ENCODE measurements at regions not wholly inside any gene's neighbourhood (a gene's known extent, or its start where the extent isn't known, plus 50 kb on each side); places are given as distances from the start of the nearest gene placed in this dataset.

DNA sequence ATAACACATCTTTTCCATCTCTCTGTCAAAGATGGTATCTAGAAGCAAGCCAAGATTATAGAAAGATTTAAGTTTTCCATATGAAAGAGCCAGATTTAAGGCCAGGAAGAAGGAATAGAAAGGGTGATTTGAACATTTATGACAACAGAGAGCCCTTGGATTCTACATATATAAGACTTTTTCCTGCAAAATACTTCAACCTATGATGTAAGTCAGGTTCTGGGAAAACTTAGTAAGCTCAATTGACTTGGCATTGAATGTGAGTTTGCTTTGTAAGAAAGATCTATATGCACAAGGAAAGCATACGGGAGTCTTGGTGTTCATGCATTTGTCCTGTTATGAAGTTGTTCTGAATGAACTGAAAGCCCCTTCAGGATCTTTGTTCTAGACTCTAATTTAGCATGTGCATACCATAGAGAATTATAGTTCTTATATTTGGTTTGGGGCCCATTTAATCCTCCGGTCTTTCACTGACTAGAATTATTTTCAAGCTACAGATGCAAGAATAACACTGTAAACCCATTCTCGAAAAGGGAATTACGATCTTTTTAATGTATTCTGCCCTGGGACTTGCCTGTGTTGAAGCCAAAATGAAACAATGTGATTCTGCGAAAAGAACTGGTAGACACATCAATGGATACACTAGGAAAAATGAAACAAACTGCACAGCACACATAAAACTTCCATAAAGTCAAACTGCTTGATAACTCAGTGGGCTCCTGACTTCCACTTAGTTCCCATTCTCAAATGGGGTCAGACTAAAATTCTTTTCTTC, 152.8 kb downstream of the DISP1 start:
- no peak for TF ChIP-seq ZFX (IDR thresholded peaks at IDR 0.05)
- TF ChIP-seq, protein P1, sequence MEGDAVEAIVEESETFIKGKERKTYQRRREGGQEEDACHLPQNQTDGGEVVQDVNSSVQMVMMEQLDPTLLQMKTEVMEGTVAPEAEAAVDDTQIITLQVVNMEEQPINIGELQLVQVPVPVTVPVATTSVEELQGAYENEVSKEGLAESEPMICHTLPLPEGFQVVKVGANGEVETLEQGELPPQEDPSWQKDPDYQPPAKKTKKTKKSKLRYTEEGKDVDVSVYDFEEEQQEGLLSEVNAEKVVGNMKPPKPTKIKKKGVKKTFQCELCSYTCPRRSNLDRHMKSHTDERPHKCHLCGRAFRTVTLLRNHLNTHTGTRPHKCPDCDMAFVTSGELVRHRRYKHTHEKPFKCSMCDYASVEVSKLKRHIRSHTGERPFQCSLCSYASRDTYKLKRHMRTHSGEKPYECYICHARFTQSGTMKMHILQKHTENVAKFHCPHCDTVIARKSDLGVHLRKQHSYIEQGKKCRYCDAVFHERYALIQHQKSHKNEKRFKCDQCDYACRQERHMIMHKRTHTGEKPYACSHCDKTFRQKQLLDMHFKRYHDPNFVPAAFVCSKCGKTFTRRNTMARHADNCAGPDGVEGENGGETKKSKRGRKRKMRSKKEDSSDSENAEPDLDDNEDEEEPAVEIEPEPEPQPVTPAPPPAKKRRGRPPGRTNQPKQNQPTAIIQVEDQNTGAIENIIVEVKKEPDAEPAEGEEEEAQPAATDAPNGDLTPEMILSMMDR (IDR thresholded peaks at IDR 0.05 in 2 of 3, conservative IDR thresholded peaks at IDR 0.05 in 1 of 3; ENCODE audit: borderline replicate concordance in 1 of 3, insufficient read depth in 1 of 3, low read depth in 2 of 3, low read length in 2 of 3) = no peak
- TF ChIP-seq POLR2A (IDR thresholded peaks at IDR 0.05; ENCODE audit: borderline replicate concordance, extremely low read depth, insufficient read depth, insufficient read length) = no peak
- TF ChIP-seq RAD21 (IDR thresholded peaks at IDR 0.05; ENCODE audit: low read depth) = no peak
- TF ChIP-seq POLR2AphosphoS5 (IDR thresholded peaks at IDR 0.05; ENCODE audit: low read depth, low read length) = no peak
